CD4-positive, CD25-positive, alpha-beta regulatory T cell (primary cell): ENCODE measurements at regions not wholly inside any gene's neighbourhood (a gene's known extent, or its start where the extent isn't known, plus 50 kb on each side); places are given as distances from the start of the nearest gene placed in this dataset.
A peak's percentile ranks its signal among the peaks of the same experiment; 100 is the strongest.

Source experiments
- ATAC-seq, 2 donors: fragments of 150-1000 bp; cut with Tn5 transposase; one replicate each; pipeline ENCODE4 v1.10.0; 2021; ENCODE audit warnings: low read depth in 2 of 2, moderate number of reproducible peaks in 2 of 2, moderate library complexity in 1 of 2
- DNase-seq, 3 donors: peaks; one replicate each; pipeline versions ENCODE4 v3.0.0 to v3.0.0-alpha.2; 2012 to 2022; ENCODE audit warnings: mixed read lengths in 1 of 3
- H3K27ac ChIP-seq: one replicate; pipeline ENCODE4 v1.7.0; 2013; ENCODE audit warnings: mild to moderate bottlenecking, low read length; ENCODE audit not compliant: insufficient read depth, poor library complexity, severe bottlenecking
- H3K27me3 ChIP-seq: one replicate; pipeline ENCODE4 v1.7.0; 2013; ENCODE audit warnings: low read length; ENCODE audit not compliant: control insufficient read depth, insufficient read depth
- H3K36me3 ChIP-seq: one replicate; pipeline ENCODE4 v1.7.0; 2013; ENCODE audit warnings: mild to moderate bottlenecking, low read length, moderate library complexity; ENCODE audit not compliant: control insufficient read depth, insufficient read depth
- H3K4me1 ChIP-seq: 2 replicates; pipeline ENCODE4 v1.7.0; 2013; ENCODE audit warnings: mild to moderate bottlenecking, low read length; ENCODE audit not compliant: insufficient read depth, control insufficient read depth, poor library complexity, severe bottlenecking
- H3K4me3 ChIP-seq: one replicate; pipeline ENCODE4 v1.7.0; 2013; ENCODE audit warnings: low read depth, mild to moderate bottlenecking, low read length, moderate library complexity
- H3K9me3 ChIP-seq, 2 experiments: 1 replicate in 1 of 2; 2 replicates in 1 of 2; pipeline ENCODE4 v1.7.0; 2013; ENCODE audit warnings: low read length in 2 of 2, mild to moderate bottlenecking in 1 of 2, moderate library complexity in 1 of 2; ENCODE audit not compliant: control insufficient read depth in 2 of 2
- H3K27ac Mint-ChIP-seq, 3 donors: one replicate each; pipeline ENCODE4 v1.8.0; 2020 to 2022; ENCODE audit warnings: mild to moderate bottlenecking in 3 of 3, mixed read lengths in 3 of 3, moderate library complexity in 2 of 3
- H3K27me3 Mint-ChIP-seq: one replicate; pipeline ENCODE4 v1.8.0; 2022; ENCODE audit warnings: mild to moderate bottlenecking, mixed read lengths
- H3K36me3 Mint-ChIP-seq: one replicate; pipeline ENCODE4 v1.8.0; 2020; ENCODE audit warnings: mixed read lengths
- H3K4me1 Mint-ChIP-seq, 4 donors: one replicate each; pipeline ENCODE4 v1.8.0; 2020 to 2022; ENCODE audit warnings: mixed read lengths in 4 of 4, mild to moderate bottlenecking in 1 of 4
- H3K4me3 Mint-ChIP-seq, 4 donors: one replicate each; pipeline ENCODE4 v1.8.0; 2020 to 2022; ENCODE audit warnings: mild to moderate bottlenecking in 4 of 4, mixed read lengths in 4 of 4, moderate library complexity in 3 of 4
- H3K9me3 Mint-ChIP-seq, 7 donors: one replicate each; pipeline ENCODE4 v1.8.0; 2020 to 2022; ENCODE audit warnings: mixed read lengths in 7 of 7, mild to moderate bottlenecking in 3 of 7, moderate library complexity in 2 of 7

DNA sequence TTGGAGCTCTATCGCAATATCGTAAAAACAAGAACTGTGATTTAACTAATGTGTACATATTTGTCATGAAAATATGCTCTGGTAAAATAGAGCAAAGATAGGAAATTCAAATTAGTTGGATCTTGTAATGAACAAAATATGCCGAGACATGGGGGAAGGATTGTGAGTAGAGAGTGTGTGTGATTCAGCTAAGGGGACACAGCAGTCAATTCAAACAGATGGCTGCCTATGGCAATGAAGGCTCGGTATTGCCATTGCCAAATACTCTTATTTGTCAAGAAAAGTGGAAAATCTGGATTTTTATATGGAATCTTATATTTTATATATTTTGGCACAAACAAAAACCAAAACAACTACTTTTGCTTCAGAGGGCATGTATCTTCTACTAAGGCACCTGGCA, 227.3 kb upstream of the BCHE start:
- no peak overlapping the region for H3K4me3 Mint-ChIP-seq
- H3K4me1 ChIP-seq = no peaks in the 10 kb centered on the region
- no peaks in the 10 kb centered on the region for H3K27me3 ChIP-seq
- H3K27ac Mint-ChIP-seq = no peak overlapping the region
- no peaks in the 10 kb centered on the region for H3K27me3 Mint-ChIP-seq
- H3K4me1 Mint-ChIP-seq = no peaks in the 10 kb centered on the region
- no peak for ATAC-seq
- DNase-seq = no peak
- H3K9me3 ChIP-seq = no peaks in the 10 kb centered on the region
- peaks cover 0 to 10% (median 4%) of the 10 kb centered on the region in 7 donors for H3K9me3 Mint-ChIP-seq
- H3K36me3 ChIP-seq = no peaks in the 10 kb centered on the region
- no peak overlapping the region for H3K27ac ChIP-seq
- no peak overlapping the region for H3K4me3 ChIP-seq
- no peaks in the 10 kb centered on the region for H3K36me3 Mint-ChIP-seq

DNA sequence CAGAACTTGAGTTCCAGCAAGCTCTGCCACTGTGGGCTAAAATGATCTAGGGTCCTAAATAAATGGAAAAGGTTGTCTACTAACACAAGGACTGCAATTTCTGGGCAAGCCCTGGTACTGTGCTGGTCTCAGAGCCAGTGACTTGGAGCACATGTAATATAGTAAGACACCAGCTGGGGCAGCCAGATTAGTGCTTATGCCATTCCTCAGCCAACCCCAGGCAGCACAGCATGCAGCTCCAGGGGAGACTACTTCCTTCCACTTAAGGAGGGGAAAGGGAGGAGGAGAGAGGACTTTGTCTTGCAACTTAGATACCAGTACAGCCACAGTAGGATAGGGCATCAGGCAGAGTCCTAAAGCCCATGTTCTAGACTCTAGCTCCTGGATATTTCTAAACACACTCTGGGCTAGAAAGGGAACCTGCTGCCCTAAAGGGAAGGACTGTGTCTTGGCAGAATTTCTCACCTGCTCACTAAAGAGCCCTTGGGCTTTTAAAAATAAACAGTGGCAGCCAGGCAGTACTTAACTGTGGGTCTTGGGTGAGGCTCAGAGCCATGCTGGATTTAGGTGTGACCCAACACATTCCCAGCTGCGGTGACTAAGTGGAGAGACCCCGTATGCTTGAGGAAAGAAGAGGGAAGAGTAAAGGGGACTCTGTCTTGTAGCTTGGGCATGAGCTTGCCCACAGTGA, 223.7 kb upstream of the BCHE start:
- H3K9me3 Mint-ChIP-seq = peaks cover 0 to 10% (median 4%) of the 10 kb centered on the region in 7 donors
- H3K36me3 Mint-ChIP-seq = no peaks in the 10 kb centered on the region
- no peak for DNase-seq
- H3K36me3 ChIP-seq = no peaks in the 10 kb centered on the region
- no peak overlapping the region for H3K27ac Mint-ChIP-seq
- no peak overlapping the region for H3K4me3 ChIP-seq
- no peak overlapping the region for H3K4me3 Mint-ChIP-seq
- no peaks in the 10 kb centered on the region for H3K9me3 ChIP-seq
- no peaks in the 10 kb centered on the region for H3K4me1 Mint-ChIP-seq
- no peaks in the 10 kb centered on the region for H3K27me3 ChIP-seq
- H3K27me3 Mint-ChIP-seq = no peaks in the 10 kb centered on the region
- H3K4me1 ChIP-seq = no peaks in the 10 kb centered on the region
- ATAC-seq = peak in 1 of 2 donors; percentile 31
- H3K27ac ChIP-seq = no peak overlapping the region

DNA sequence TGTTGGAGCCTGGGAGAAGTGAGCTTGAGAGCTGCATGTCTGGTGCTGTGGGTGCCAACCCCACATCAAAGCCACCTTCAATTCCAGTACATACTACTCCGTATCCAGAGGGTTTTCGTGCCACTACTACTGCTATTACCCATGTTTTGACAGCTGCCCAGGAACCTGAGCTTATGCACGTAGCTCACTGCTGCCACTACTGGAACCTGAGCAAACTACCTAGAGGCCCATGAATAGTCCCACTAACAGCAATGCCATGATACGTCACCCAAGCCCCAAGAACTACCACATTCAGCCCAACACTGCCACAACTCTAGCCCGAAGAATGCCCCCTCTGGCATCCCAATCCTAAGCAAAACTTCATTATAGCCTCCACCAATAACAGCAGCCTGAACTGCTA, 215.2 kb upstream of the BCHE start:
- H3K27me3 Mint-ChIP-seq = no peaks in the 10 kb centered on the region
- no peak overlapping the region for H3K27ac Mint-ChIP-seq
- Histone ChIP-seq H3K4me1 (no peaks in the 10 kb centered on the region), H3K4me3 (no peak overlapping the region), H3K27me3 (no peaks in the 10 kb centered on the region), H3K36me3 (no peaks in the 10 kb centered on the region), H3K9me3 (peaks cover 0 to 3% of the 10 kb centered on the region in 2 experiments), H3K27ac (no peak overlapping the region)
- peaks cover 0 to 33% (median 8%) of the 10 kb centered on the region in 7 donors for H3K9me3 Mint-ChIP-seq
- H3K36me3 Mint-ChIP-seq = no peaks in the 10 kb centered on the region
- ATAC-seq = no peak
- H3K4me3 Mint-ChIP-seq = peak overlapping the region in 1 of 4 donors; percentile 58
- DNase-seq = no peak
- H3K4me1 Mint-ChIP-seq = no peaks in the 10 kb centered on the region

GRCh38 chr3:166029507-166029906, 192.3 kb upstream of the BCHE start:
- no peaks in the 10 kb centered on the region for H3K4me1 Mint-ChIP-seq
- H3K4me3 Mint-ChIP-seq = no peak overlapping the region
- H3K27ac Mint-ChIP-seq = no peak overlapping the region
- DNase-seq (no peak), ATAC-seq (no peak)
- no peaks in the 10 kb centered on the region for H3K36me3 Mint-ChIP-seq
- H3K27ac ChIP-seq = no peak overlapping the region
- H3K9me3 ChIP-seq = peaks cover 0 to 11% of the 10 kb centered on the region in 2 experiments
- H3K27me3 Mint-ChIP-seq = no peaks in the 10 kb centered on the region
- H3K4me1 ChIP-seq = no peaks in the 10 kb centered on the region
- H3K36me3 ChIP-seq = no peaks in the 10 kb centered on the region
- H3K27me3 ChIP-seq = no peaks in the 10 kb centered on the region
- H3K4me3 ChIP-seq = no peak overlapping the region
- H3K9me3 Mint-ChIP-seq = peaks cover 3 to 20% (median 12%) of the 10 kb centered on the region in 7 donors

DNA sequence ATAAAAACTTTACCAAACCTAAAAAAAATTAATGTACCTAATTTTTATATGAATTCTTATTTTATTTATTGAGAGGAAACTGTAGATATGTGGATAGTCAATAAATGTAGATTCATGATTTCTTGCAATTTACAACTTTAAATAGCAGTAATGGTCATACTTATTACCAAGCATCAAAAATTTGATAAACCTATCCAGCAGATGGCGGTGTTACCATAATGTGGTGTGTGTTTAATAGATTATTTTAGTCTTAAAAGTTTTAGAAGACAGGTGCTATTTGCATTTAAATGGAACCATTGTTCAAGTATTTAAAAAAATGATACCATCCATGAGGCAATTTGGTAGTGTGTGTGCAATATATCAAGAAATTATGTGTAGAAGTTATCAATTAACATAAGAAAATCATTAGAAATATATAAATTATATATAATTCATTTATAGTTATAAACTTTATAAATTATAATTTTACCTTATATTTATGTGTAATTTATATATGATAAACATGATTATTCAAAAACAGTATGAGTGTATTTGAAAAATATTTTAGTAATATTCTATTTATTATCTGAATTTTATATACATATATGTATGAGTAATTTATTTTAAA, 176.0 kb upstream of the BCHE start:
- Histone ChIP-seq H3K4me3 (no peak overlapping the region), H3K4me1 (no peaks in the 10 kb centered on the region), H3K9me3 (peaks cover 0 to 3% of the 10 kb centered on the region in 2 experiments), H3K27ac (no peak overlapping the region), H3K27me3 (no peaks in the 10 kb centered on the region), H3K36me3 (no peaks in the 10 kb centered on the region)
- DNase-seq (peak in 1 of 3 donors; percentile 10), ATAC-seq (no peak)
- Mint-ChIP-seq H3K4me3 (no peak overlapping the region), H3K9me3 (peaks cover under 1 to 24% (median 3%) of the 10 kb centered on the region in 7 donors), H3K36me3 (no peaks in the 10 kb centered on the region), H3K27ac (no peak overlapping the region), H3K27me3 (no peaks in the 10 kb centered on the region), H3K4me1 (no peaks in the 10 kb centered on the region)

GRCh38 chr3:166011771-166012170, 174.5 kb upstream of the BCHE start:
- no peak for ATAC-seq
- no peak overlapping the region for H3K4me3 ChIP-seq
- Mint-ChIP-seq H3K4me3 (no peak overlapping the region), H3K27ac (no peak overlapping the region), H3K27me3 (no peaks in the 10 kb centered on the region), H3K4me1 (no peaks in the 10 kb centered on the region), H3K9me3 (peaks cover 0 to 24% (median 2%) of the 10 kb centered on the region in 7 donors), H3K36me3 (no peaks in the 10 kb centered on the region)
- no peaks in the 10 kb centered on the region for H3K27me3 ChIP-seq
- DNase-seq = no peak
- H3K4me1 ChIP-seq = no peaks in the 10 kb centered on the region
- H3K27ac ChIP-seq = no peak overlapping the region
- peaks cover 0 to 3% of the 10 kb centered on the region in 2 experiments for H3K9me3 ChIP-seq
- no peaks in the 10 kb centered on the region for H3K36me3 ChIP-seq

GRCh38 chr3:166005126-166005525, 167.9 kb upstream of the BCHE start:
- Mint-ChIP-seq H3K27me3 (no peaks in the 10 kb centered on the region), H3K4me1 (no peaks in the 10 kb centered on the region), H3K4me3 (no peak overlapping the region), H3K27ac (no peak overlapping the region), H3K36me3 (no peaks in the 10 kb centered on the region), H3K9me3 (peaks cover 0 to 20% (median 3%) of the 10 kb centered on the region in 7 donors)
- DNase-seq = no peak
- Histone ChIP-seq H3K27ac (no peak overlapping the region), H3K27me3 (no peaks in the 10 kb centered on the region), H3K9me3 (peaks cover 4 to 7% of the 10 kb centered on the region in 2 experiments), H3K4me3 (no peak overlapping the region), H3K4me1 (no peaks in the 10 kb centered on the region), H3K36me3 (no peaks in the 10 kb centered on the region)
- ATAC-seq = no peak

DNA sequence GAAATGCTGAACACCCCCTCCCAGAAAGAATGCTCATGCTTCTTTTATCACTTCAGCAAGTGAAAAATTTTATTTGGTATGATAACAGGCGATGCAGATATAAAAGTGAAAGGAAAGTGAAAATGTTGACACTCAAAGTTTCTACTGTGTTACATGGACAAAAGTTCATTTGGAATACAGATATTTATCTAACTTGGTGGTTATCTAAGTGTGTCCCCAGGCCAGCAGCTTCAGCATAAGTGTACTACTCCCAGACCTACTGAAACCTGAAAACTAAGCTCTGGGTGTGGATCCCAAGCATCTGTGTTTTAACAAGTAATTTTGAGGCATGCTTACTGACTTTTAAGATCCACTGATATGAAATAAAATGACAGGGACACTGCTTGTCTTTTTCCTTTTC, 157.1 kb upstream of the BCHE start:
- DNase-seq (no peak), ATAC-seq (no peak)
- no peak overlapping the region for H3K4me3 Mint-ChIP-seq
- H3K4me1 ChIP-seq = no peaks in the 10 kb centered on the region
- H3K27me3 ChIP-seq = no peaks in the 10 kb centered on the region
- no peak overlapping the region for H3K27ac Mint-ChIP-seq
- H3K9me3 ChIP-seq = peaks cover 0 to 7% of the 10 kb centered on the region in 2 experiments
- no peaks in the 10 kb centered on the region for H3K4me1 Mint-ChIP-seq
- no peaks in the 10 kb centered on the region for H3K36me3 Mint-ChIP-seq
- no peak overlapping the region for H3K4me3 ChIP-seq
- H3K27me3 Mint-ChIP-seq = no peaks in the 10 kb centered on the region
- H3K36me3 ChIP-seq = no peaks in the 10 kb centered on the region
- H3K27ac ChIP-seq = no peak overlapping the region
- peaks cover 0 to 5% (median 1%) of the 10 kb centered on the region in 7 donors for H3K9me3 Mint-ChIP-seq
